Activated CD4-positive, alpha-beta T cell treated with anti-CD3 and anti-CD28 coated beads, Interleukin-2, amount 50 U/mL, for 1 hour (primary cell): ENCODE measurements at regions not wholly inside any gene's neighbourhood (a gene's known extent, or its start where the extent isn't known, plus 50 kb on each side); places are given as distances from the start of the nearest gene placed in this dataset.

Experiments used
- DNase-seq: peaks from one replicate; pipeline ENCODE4 v3.0.0-alpha.2; 2020

DNA sequence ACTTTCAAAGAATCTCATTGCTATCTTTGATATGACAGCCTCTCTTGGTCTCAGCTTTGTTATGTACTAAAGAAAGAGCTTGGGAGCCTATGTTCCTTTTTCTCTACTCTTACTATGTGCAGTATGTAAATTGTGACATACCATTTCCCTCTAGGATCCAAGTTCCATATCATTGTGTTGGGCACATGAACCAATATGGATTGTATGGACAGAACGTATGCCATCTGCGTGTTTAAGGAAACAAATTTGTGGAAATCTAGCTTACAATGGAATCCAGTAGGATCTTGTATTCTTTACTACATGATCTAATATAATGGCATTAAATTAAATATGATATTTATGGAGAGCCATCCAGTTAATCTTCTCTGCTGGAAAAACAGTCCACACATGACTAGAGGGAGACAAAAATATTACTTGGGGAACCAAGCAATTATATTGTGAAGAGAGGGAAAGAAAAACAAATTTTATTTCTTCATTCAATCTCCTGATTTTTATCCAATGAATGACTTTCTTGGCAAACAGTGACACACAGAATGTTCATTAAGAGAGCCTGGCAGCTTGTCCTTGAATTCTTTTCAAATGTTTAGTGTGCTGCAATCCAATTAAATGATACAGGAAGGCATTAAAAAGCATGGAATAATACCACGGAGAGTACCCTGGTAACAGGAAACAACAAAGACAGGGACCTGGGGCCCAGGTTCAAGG is 106.5 kb upstream of the DAB1 start:
- DNase-seq: no peak

- DNase-seq: no peak
These were observed 98.7 kb upstream of the DAB1 start for GRCh38 chr1:57522575-57522974.

DNA sequence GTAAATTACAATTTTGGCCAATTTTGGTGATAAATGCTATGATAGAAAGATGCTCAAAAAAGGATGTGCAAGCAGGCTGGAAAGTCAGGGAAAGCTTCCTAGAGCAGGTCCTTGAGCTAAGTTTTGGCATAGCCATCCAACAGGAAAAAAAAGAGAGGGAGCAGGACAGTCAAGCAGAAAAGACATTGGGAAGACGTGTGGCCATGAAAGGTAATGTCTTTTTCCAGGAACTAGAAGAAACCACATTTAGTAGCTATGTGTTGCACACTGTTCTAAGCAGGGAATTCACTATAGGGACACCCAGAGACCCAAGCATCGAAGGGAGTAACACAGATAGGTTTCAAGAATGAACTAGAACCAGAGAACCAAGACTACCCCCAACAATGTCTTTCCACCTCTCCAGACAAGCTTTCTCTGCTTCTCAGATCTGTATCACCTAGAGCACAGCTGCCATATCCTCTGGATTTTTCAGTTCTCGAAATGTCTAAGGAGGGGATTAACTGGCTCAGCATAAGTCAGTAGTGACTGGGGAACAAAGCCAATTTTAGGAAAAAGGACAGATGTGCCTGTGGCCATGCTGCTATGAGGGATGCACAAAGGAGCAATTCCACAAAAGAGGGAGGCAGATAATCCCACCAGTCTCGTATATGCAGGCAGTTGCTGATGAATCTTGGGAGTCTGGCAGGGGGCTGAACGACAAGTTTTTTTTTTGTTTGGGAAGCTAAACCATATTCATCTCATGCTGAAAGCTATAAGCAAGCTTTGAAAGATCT is 97.1 kb upstream of the DAB1 start:
- no peak for DNase-seq

DNA sequence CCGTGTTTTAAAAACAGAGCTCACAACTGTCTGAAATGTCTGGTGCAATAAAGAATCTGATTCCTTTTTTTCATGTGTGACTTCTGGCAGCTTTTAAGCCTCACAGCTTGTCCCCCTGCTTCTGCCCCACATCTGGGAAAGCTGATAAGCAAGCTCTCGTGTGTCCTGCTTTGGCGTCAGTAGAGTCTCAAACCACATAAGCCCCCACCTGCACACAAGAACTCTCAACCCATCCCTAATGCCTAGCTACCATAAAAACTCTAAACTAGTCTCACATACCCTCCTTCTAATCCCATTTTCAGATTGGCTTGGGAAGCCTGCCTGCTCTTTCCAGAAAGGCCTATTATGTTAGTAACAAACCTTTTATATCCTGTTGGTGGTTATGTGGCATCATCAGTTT is 94.6 kb upstream of the DAB1 start:
- no peak for DNase-seq

GRCh38 chr1:57517587-57518374 is 93.9 kb upstream of the DAB1 start:
- no peak for DNase-seq

GRCh38 chr1:57512386-57512785 is 88.5 kb upstream of the DAB1 start:
- no peak for DNase-seq

DNA sequence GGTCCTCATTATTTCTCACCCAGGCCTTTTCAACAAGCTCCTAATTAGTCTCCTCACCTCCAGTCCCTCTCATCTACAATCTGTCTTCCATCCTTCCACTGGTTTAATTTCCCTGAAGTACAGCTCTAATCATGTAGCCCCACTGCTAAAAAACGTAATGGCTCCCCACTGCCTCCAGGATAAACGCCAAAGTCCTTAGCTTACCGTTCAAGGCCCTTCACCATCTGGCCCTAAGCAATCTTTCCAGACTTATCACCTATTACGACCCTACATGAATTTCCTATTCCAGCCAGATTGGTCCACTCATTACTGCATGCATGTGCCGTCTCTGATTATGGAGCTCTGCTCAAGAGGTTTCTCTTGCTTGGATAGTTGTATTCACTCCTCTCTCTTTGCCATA is 83.1 kb upstream of the DAB1 start:
- DNase-seq: no peak

DNA sequence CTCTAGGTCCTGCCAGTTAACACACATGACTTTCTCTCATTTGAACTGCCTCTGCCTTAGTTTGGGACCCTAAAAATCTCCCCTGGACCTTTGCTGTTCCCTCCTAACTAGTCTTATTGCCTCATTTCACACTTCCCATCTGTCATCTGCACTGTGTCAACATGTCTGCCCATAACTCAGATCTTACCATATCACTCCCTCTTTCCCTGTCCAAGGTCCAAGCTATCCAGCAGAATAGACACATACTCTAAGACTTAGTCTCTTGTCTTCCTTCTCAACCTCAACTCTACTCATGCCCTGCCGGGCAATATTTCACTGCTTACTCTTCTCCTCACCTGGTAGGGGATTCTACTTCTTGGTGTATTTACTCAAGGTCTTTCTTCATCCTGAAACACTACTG is 79.5 kb upstream of the DAB1 start:
- no peak for DNase-seq

DNA sequence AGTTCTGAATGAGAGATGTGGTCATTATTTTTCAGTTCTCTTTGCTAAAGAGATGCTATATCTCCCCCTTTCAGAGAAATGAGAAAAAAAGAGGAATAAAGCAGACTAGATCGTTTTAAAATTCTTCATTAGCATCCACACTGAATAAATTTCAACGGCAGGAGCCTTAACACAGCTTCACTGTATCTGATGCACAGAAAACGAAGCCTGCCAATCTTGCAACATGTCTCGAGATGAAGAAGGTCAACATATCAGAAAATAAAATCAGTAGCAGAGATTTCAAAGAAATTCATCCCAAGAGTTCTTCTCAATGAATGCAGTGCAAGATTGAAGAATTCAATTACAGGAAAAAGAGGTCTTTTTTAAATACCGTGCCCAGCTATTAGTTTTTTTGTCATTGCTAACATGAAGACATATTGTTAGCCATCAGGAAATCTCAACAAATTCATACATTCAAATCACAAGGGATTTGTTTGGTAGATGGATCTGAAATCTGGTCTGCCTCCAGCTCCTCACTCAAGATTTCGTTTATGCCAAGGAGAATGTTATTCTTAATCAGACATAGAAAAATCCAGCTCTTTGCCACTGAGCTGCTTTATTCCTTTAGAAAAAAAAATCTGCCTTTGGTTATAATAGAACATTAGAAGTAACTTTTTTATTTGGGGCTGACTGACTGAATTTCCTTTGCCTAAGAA is 76.4 kb upstream of the DAB1 start:
- no peak for DNase-seq

DNA sequence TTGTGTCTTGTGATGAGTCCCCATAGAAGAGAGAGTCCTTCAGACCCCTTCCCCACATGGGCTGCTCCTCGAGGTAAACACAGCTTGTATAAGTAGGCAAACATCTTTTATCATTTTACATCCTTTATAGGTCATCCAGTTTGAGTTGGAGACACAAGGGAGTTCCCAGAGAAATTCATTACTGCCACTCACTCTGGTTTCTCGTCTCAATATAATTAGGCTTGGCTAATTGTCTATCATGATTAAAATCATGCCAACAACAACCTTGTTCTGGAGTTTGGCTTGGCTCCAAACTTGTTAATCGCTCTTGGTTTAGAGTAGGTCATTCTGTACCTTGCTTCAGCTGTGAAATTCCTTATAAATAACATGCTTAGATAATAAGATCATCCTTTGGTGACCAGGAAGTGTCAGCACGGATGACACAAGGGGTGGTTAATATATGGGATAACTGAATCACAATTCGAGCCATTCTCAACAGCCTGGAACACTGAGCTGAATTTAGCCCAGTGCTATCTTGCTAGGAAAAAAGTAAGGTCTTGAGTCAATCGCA is 70.7 kb upstream of the DAB1 start:
- no peak for DNase-seq

DNA sequence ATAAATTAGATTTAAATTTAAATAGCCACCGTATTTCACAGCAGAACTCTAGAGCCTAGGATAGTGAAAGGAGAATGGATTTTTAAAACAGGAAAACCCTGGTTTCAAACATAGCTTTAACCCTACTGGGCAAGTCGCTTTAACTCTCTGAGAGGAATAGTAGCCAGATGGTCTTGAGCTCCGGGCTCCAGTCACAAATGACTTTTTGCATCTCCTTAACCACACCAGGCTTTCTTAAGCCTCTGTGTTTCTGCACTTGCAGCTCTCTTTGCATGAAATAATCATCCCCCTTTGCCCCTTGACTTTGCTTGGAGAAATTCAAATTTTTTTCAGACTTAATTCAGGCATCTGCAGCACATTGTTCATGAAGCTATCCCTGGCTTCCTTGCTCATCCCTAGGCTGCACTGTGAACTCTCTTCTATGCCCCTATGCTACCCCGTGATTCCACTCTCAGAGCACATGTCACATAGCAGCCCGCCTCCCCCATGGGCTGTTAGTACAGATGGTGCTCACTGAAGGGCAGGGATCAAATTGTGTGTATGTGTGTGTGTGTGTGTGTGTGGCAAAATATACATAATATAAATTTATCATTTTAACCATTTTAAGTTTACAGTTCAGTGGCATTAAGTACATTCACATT is 68.8 kb upstream of the DAB1 start:
- DNase-seq: no peak

DNA sequence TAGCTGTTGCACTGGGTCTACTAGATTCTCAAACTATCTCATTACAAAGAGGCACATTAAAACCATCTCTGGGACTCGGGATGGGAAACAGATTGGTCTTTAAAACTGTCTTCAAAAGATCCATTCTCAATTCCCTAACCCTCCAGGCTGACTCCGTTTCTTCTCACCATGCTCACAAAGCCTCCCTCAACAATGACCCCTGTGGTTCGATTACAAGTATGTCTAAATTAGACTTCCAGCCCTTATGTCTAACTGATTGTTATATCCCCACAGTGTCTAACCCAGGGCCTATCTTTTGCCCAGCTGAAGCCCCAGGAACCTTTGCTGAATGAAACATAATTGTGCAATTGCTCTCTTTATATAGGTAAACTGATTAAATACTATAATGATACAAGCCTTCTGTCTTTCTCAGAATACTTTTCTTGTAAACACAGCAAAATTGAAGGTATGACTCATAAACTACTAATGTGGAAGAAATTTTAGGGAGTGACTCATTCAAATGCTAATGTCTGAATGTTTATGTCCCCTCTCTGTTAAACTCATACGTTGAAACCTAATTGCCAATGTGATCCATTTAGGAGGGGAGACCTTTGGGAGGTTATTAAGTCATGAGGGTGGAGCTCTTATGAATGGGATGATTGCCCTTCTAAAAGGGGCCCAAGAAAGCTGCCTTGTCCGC is 65.6 kb upstream of the DAB1 start:
- DNase-seq: no peak

GRCh38 chr1:57485643-57486042 is 61.8 kb upstream of the DAB1 start:
- no peak for DNase-seq

- no peak for DNase-seq
These were observed 60.1 kb upstream of the DAB1 start for GRCh38 chr1:57483954-57484353.

DNA sequence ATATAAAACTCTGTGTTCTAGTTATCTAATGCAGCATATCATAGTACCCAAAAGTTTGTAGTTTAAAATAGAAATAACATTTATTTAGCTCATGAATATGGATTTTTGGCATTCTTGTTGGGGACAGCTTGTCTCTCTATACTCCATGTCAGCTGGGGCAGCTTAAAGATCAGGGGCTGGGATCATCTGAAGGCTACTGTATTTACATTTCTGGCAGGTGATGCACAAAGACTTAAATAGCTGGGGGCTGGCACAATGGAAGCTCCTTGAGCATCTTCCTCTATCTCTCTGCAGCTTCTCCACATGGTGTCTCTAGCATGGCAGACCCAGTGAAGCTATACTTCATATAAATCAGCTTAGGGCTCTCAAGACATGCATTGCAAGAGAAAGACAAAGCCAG is 55.6 kb upstream of the DAB1 start:
- no peak for DNase-seq

- DNase-seq: no peak
These were observed 51.5 kb upstream of the DAB1 start for GRCh38 chr1:57475366-57475765.

- DNase-seq: no peak
These were observed 50.4 kb upstream of the DAB1 start for GRCh38 chr1:57474137-57474750.
